Uterus (tissue), 3 donors: ENCODE measurements at regions not wholly inside any gene's neighbourhood (a gene's known extent, or its start where the extent isn't known, plus 50 kb on each side); places are given as distances from the start of the nearest gene placed in this dataset.

Experiments
- DNase-seq, 2 donors: peaks; one replicate each; pipeline ENCODE4 v3.0.0-alpha.2; 2019 to 2020
- H3K27ac ChIP-seq, 2 donors: fragments of 200-600 bp; sonication (generic); 1 replicate in 1 of 2; 2 replicates in 1 of 2; pipeline ENCODE4 v1.5.1; 2016 to 2018
- H3K27me3 ChIP-seq, 2 donors: fragments of 200-600 bp; sonication (generic); one replicate each; pipeline ENCODE4 v1.5.1; 2018 to 2019; ENCODE audit warnings: control low read depth in 1 of 2
- H3K36me3 ChIP-seq, 2 donors: fragments of 200-600 bp; sonication (generic); one replicate each; pipeline ENCODE4 v1.5.1; 2019; ENCODE audit warnings: control low read depth in 1 of 2
- H3K4me1 ChIP-seq, 2 donors: fragments of 200-600 bp; sonication (generic); one replicate each; pipeline ENCODE4 v1.5.1; 2018 to 2019; ENCODE audit warnings: control low read depth in 1 of 2
- H3K4me3 ChIP-seq, 2 donors: fragments of 200-600 bp; sonication (generic); 1 replicate in 1 of 2; 2 replicates in 1 of 2; pipeline ENCODE4 v1.5.1; 2018 to 2019; ENCODE audit warnings: mild to moderate bottlenecking in 1 of 2
- H3K9me3 ChIP-seq, 2 donors: fragments of 200-600 bp; sonication (generic); one replicate each; pipeline ENCODE4 v1.5.1; 2019; ENCODE audit warnings: control low read depth in 1 of 2
- CTCF ChIP-seq, 4 experiments: fragments of 200-600 bp in 2 of 4; fragments of 450-650 bp in 2 of 4; sonication (generic) in 2 of 4; IDR thresholded peaks; one replicate each; pipeline ENCODE4 v1.5.1; 2016 to 2019; ENCODE audit warnings: antibody characterized with exemption in 4 of 4, mild to moderate bottlenecking in 2 of 4, moderate library complexity in 1 of 4
- POLR2A ChIP-seq, 2 donors: fragments of 450-650 bp; IDR thresholded peaks; one replicate each; pipeline ENCODE4 v1.6.1; 2016; ENCODE audit warnings: antibody characterized with exemption in 2 of 2, mild to moderate bottlenecking in 1 of 2, moderate library complexity in 1 of 2
- intact Hi-C: fragments of 100-400 bp; cut with DNase I; formaldehyde crosslinking; loops from one replicate; pipeline ENCODE4 v1.15.1; 2023; ENCODE audit warnings: low total_unique reads
- donor health status: DM: yes; HTN: yes; CAD: no.

GRCh38 chr2:125491663-125492062 lies 1164.3 kb upstream of the GYPC start:
- DNase-seq: no peak
- Histone ChIP-seq H3K4me3 (no peak overlapping the region), H3K9me3 (no peaks in the 10 kb centered on the region), H3K36me3 (no peaks in the 10 kb centered on the region), H3K27ac (no peak overlapping the region), H3K27me3 (no peaks in the 10 kb centered on the region), H3K4me1 (no peaks in the 10 kb centered on the region)
- intact Hi-C loops: no loop called here
- no peak for TF ChIP-seq POLR2A (IDR thresholded peaks at IDR 0.05)
- TF ChIP-seq CTCF (IDR thresholded peaks at IDR 0.05): no peak

GRCh38 chr2:125512313-125512712 lies 1143.6 kb upstream of the GYPC start:
- no peak for DNase-seq
- intact Hi-C loops: no loop called here
- H3K36me3 ChIP-seq: no peaks in the 10 kb centered on the region
- no peaks in the 10 kb centered on the region for H3K9me3 ChIP-seq
- no peak overlapping the region for H3K27ac ChIP-seq
- H3K4me3 ChIP-seq: no peak overlapping the region
- no peaks in the 10 kb centered on the region for H3K4me1 ChIP-seq
- no peaks in the 10 kb centered on the region for H3K27me3 ChIP-seq
- no peak for TF ChIP-seq CTCF (IDR thresholded peaks at IDR 0.05)
- TF ChIP-seq POLR2A (IDR thresholded peaks at IDR 0.05): no peak

- H3K27me3 ChIP-seq: no peaks in the 10 kb centered on the region
- H3K4me1 ChIP-seq: no peaks in the 10 kb centered on the region
- H3K9me3 ChIP-seq: no peaks in the 10 kb centered on the region
- no peaks in the 10 kb centered on the region for H3K36me3 ChIP-seq
- DNase-seq: no peak
- no peak overlapping the region for H3K27ac ChIP-seq
- intact Hi-C loops: no loop called here
- TF ChIP-seq CTCF (IDR thresholded peaks at IDR 0.05) (no peak), POLR2A (IDR thresholded peaks at IDR 0.05) (no peak)
- H3K4me3 ChIP-seq: no peak overlapping the region
Measured at GRCh38 chr2:125516496-125517109, 1139.4 kb upstream of the GYPC start.

- Histone ChIP-seq H3K9me3 (no peaks in the 10 kb centered on the region), H3K4me1 (no peaks in the 10 kb centered on the region), H3K27ac (no peak overlapping the region), H3K4me3 (no peak overlapping the region), H3K36me3 (no peaks in the 10 kb centered on the region), H3K27me3 (no peaks in the 10 kb centered on the region)
- DNase-seq: no peak
- no peak for TF ChIP-seq POLR2A (IDR thresholded peaks at IDR 0.05)
- no peak for TF ChIP-seq CTCF (IDR thresholded peaks at IDR 0.05)
- intact Hi-C loops: no loop called here
Measured at GRCh38 chr2:125526093-125526492, 1129.9 kb upstream of the GYPC start.

GRCh38 chr2:125535089-125535488 lies 1120.9 kb upstream of the GYPC start:
- Histone ChIP-seq H3K36me3 (no peaks in the 10 kb centered on the region), H3K9me3 (no peaks in the 10 kb centered on the region), H3K4me1 (no peaks in the 10 kb centered on the region), H3K27me3 (no peaks in the 10 kb centered on the region), H3K4me3 (no peak overlapping the region), H3K27ac (no peak overlapping the region)
- DNase-seq: no peak
- TF ChIP-seq POLR2A (IDR thresholded peaks at IDR 0.05) (no peak), CTCF (IDR thresholded peaks at IDR 0.05) (no peak)
- intact Hi-C loops: no loop called here
